Type B pancreatic cell (in vitro differentiated cells): ENCODE measurements at regions not wholly inside any gene's neighbourhood (a gene's known extent, or its start where the extent isn't known, plus 50 kb on each side); places are given as distances from the start of the nearest gene placed in this dataset.

ENCODE experiments used
- DNase-seq: peaks from one replicate; pipeline ENCODE4 v3.0.0; 2021; ENCODE audit warnings: mixed read lengths; ENCODE audit not compliant: unreplicated experiment; ENCODE audit errors: extremely low spot score
- H3K27ac Mint-ChIP-seq: 2 replicates; pipeline ENCODE4 v1.8.0; 2021; ENCODE audit warnings: mild to moderate bottlenecking, mixed read lengths
- H3K27me3 Mint-ChIP-seq: 2 replicates; pipeline ENCODE4 v1.8.0; 2021; ENCODE audit warnings: mixed read lengths
- H3K36me3 Mint-ChIP-seq: 2 replicates; pipeline ENCODE4 v1.8.0; 2021; ENCODE audit warnings: mixed read lengths
- H3K4me1 Mint-ChIP-seq: one replicate; pipeline ENCODE4 v1.8.0; 2021; ENCODE audit warnings: mixed read lengths; ENCODE audit not compliant: unreplicated experiment
- H3K4me3 Mint-ChIP-seq: 2 replicates; pipeline ENCODE4 v1.8.0; 2021; ENCODE audit warnings: mild to moderate bottlenecking, mixed read lengths
- H3K9me3 Mint-ChIP-seq: 2 replicates; pipeline ENCODE4 v1.8.0; 2021; ENCODE audit warnings: mixed read lengths
- CTCF ChIP-seq: fragments of 200-600 bp; sonication (generic); conservative IDR thresholded peaks from 2 replicates; pipeline ENCODE4 v1.5.0; 2021; ENCODE audit warnings: antibody characterized with exemption, mild to moderate bottlenecking

- Mint-ChIP-seq H3K27me3 (peaks cover 6% of the 10 kb centered on the region), H3K27ac (no peak overlapping the region), H3K4me1 (peaks cover 22% of the 10 kb centered on the region), H3K36me3 (no peaks in the 10 kb centered on the region), H3K4me3 (no peak overlapping the region), H3K9me3 (no peaks in the 10 kb centered on the region)
- TF ChIP-seq CTCF = no peak
- DNase-seq = no peak
Observed at GRCh38 chr6:14670806-14671205, 553.2 kb downstream of the CD83 start.

GRCh38 chr6:14671261-14671681 is 553.7 kb downstream of the CD83 start:
- Mint-ChIP-seq H3K4me3 (no peak overlapping the region), H3K9me3 (no peaks in the 10 kb centered on the region), H3K27me3 (peaks cover 6% of the 10 kb centered on the region), H3K27ac (no peak overlapping the region), H3K36me3 (no peaks in the 10 kb centered on the region), H3K4me1 (peaks cover 21% of the 10 kb centered on the region)
- no peak for DNase-seq
- no peak for TF ChIP-seq CTCF

GRCh38 chr6:14671937-14672336 is 554.4 kb downstream of the CD83 start:
- H3K27ac Mint-ChIP-seq = no peak overlapping the region

GRCh38 chr6:14673201-14673600 is 555.6 kb downstream of the CD83 start:
- TF ChIP-seq CTCF = no peak
- no peak overlapping the region for H3K4me3 Mint-ChIP-seq
- H3K36me3 Mint-ChIP-seq = no peaks in the 10 kb centered on the region
- no peak for DNase-seq
- no peak overlapping the region for H3K27ac Mint-ChIP-seq
- peaks cover 21% of the 10 kb centered on the region for H3K4me1 Mint-ChIP-seq
- peaks cover 4% of the 10 kb centered on the region for H3K9me3 Mint-ChIP-seq
- H3K27me3 Mint-ChIP-seq = peaks cover 6% of the 10 kb centered on the region

More at GRCh38 chr6:14671937-14672336, 554.4 kb downstream of the CD83 start:
- Mint-ChIP-seq H3K27me3 (peaks cover 6% of the 10 kb centered on the region), H3K4me1 (peaks cover 21% of the 10 kb centered on the region), H3K36me3 (no peaks in the 10 kb centered on the region), H3K9me3 (no peaks in the 10 kb centered on the region), H3K4me3 (no peak overlapping the region)
- TF ChIP-seq CTCF = no peak
- DNase-seq = no peak

- peaks cover 6% of the 10 kb centered on the region for H3K27me3 Mint-ChIP-seq
- peaks cover 4% of the 10 kb centered on the region for H3K9me3 Mint-ChIP-seq
- H3K36me3 Mint-ChIP-seq = no peaks in the 10 kb centered on the region
- H3K4me1 Mint-ChIP-seq = peaks cover 21% of the 10 kb centered on the region
- H3K27ac Mint-ChIP-seq = no peak overlapping the region
- no peak for DNase-seq
- no peak overlapping the region for H3K4me3 Mint-ChIP-seq
- no peak for TF ChIP-seq CTCF
Observed at GRCh38 chr6:14674458-14674857, 556.9 kb downstream of the CD83 start.
